HG02938 (cell line): ENCODE measurements at regions not wholly inside any gene's neighbourhood (a gene's known extent, or its start where the extent isn't known, plus 50 kb on each side); places are given as distances from the start of the nearest gene placed in this dataset.
"Not testable (repeated sequence)": the region's sequence is repeated elsewhere in the genome, so short reads cannot be mapped to it uniquely, and the experiment has no call there.

Experiments
- ATAC-seq: cut with Tn5 transposase; IDR thresholded peaks from one replicate; pipeline ENCODE4 v1.9.1; 2021; ENCODE audit warnings: mild to moderate bottlenecking, moderate library complexity; ENCODE audit not compliant: unreplicated experiment

DNA sequence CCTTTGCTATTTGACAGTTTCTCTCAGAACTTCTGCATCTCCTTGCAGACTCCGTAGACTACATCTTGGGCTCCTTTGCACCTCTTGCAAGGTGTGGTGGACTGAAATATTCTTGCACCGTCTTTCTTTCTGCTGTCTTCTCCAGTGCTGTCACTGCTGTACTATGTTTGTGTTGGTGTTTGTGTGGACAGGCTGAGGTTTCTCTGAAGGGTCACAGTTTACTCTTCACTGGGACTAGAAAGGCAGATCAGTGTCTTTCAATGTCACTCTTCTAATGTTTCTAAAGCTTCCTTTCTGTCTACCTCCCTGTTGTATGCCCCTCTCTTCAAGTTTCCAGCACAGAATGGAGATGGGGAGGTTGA lies 410.0 kb upstream of the CD180 start:
- no peak for ATAC-seq

DNA sequence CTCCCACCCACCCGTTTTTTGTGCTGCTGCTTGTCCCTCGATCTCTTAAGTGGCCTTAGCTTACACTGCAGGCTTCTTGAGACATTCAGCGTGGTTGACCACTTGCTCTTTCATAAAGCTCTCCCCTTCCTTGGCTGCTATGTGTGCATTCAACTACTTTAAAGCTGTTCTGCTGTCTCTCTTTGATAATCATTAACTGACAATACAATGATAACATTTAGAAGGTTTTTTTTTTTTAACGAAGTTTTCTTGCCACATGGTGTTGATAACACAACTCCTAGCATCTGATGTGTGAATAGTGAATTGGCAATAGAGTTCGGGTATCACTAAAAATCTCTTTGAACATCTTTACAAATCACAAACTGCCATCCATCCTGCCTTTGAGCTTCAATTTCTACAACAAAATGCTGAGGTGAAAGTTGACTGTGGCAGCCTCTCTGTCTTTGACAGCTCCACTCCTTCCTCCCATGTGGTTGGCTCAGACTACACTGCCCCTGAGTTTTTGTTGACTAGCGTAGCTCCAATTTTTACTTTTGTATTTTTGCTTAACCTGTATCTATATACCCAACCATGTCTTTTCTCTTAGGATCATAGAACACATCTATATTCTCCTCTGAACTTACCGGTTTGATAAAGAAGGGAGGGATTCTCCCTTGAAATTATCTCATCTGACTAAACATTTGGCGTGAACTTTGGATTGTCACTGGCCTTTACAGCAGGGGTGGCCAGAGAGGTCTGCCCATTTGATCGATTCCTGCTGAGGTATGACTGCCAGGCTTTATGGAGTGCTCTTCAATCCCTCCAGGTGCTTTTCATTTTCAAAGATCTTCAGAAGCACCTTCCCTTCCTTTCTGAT lies 409.4 kb upstream of the CD180 start:
- no peak for ATAC-seq

DNA sequence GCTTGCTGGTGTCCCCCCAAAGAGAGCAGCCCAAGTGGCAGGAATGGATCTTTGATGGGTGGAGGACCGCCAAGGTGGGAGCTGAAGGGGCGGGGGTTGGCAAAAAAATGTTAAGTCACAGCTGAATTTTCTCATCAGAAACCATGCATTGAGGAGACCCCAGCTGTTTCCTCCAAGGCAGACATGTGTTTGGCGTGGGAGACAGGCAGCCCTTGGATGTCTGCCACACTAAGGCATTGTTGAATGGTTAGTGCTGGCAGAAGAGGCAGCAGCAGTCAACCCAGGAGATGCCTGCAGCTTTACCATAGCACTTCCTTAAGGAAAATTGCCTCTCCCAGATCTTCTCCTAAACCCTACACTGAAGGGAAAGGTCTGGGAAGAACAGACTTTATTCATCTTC lies 394.9 kb upstream of the CD180 start:
- no peak for ATAC-seq

DNA sequence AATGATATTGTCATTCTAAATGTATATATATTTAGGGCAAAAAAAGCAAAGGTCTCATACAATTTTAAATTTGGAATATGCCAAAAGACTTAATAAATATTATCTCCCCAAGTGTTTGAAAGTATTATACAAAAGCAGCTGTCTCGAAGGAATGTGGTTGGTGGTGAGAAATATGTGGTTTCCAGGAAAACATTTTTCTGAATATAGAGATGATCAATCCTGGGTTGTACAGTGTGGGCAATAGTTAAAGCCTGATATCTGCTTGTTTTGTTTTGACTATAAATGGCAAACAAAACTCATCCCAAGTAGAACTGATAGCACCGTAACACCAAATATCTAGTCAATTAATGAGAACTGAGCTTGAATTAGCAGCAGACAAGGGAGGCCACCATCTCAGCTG lies 391.8 kb upstream of the CD180 start:
- no peak for ATAC-seq

DNA sequence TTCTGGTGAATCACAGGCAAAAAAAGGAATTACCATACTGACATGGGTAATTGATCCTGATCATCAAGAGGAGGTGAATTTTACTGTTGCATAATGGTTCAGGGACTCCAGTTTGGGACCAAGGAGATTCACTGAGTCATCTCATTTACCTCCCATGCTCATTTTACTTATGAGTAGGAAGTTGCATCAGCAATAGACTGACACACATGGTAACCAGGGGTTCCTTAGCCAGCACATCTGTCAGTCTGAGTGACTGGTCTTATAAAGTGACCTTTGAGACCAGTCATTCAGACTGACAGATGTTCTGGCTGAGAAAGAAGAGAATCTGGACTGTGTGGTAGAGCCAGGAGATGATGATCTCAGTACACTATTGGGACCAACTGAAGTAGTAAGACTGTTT lies 384.6 kb upstream of the CD180 start:
- ATAC-seq: no peak

DNA sequence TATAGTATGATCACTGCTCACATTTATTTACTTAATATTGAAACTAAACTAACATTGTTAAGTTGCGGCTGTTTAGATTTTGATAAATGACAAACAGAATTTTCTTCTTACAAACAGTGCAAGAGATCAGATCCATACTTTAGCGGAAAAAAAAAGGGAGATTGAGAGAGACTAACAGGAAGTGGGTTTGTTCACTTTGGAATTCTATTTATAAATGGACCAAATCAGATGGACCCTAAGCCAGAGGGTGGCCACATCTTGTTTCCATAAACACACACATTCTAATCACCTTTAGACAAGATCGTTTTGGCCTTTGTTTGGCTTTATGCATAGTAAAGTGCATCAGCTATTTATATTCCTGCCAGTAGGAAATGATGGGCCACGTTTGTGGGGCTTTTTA lies 381.4 kb upstream of the CD180 start:
- ATAC-seq: no peak

DNA sequence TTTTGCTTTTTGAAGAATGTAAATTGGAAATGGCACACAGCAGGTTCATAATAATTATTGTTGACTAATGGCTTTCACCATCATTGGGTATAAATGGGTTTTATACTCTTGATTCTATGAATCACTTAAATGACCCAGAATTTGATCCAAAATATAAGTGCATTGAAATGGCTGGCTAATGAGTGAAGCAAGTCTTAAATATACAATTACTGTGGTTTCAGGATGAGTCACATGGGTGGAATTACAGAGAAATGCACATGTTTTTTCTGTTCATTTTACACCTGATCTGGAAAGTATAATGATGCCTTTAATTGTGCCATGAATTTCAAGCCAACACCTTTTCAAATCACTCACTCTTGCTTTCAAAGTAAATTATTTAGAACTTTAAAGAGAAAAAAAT lies 380.8 kb upstream of the CD180 start:
- ATAC-seq: no peak

DNA sequence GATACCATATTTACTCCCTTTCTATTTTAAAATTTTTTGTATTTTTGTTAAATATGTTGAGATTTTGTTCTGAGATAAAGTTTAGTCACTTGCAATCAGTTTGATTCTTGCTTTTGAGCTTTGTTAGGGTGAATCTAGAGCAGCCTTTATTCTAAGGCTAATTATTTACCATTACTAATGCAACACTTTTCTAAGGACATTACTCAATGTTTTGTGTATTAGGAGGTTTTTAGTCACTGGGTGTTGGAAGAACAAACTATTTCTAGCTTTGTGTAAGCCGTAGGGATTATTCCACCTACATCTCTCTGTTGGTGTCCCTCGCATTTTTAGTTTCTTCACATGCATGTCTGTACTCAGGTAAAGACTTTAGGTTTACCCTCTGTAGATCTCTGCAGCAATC lies 379.5 kb upstream of the CD180 start:
- no peak for ATAC-seq

DNA sequence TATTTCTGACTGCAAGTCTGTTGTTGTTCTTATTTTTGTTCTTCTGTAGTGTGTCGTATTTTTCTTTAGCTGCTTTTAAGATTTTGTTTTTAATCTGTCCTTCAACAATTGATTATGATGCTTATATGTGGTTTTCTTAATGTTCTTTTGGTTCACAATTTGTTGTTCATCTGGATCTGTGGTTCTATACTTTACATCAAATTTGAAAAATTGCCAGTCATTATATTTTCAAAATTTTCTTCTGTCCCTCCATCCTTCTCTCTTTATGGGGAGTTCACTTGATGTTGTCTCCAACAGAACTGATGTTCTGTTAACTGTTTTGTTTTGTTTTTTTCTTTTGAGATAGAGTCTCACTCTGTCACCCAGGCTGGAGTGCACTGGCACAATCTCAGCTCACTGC lies 378.5 kb upstream of the CD180 start:
- no peak for ATAC-seq

DNA sequence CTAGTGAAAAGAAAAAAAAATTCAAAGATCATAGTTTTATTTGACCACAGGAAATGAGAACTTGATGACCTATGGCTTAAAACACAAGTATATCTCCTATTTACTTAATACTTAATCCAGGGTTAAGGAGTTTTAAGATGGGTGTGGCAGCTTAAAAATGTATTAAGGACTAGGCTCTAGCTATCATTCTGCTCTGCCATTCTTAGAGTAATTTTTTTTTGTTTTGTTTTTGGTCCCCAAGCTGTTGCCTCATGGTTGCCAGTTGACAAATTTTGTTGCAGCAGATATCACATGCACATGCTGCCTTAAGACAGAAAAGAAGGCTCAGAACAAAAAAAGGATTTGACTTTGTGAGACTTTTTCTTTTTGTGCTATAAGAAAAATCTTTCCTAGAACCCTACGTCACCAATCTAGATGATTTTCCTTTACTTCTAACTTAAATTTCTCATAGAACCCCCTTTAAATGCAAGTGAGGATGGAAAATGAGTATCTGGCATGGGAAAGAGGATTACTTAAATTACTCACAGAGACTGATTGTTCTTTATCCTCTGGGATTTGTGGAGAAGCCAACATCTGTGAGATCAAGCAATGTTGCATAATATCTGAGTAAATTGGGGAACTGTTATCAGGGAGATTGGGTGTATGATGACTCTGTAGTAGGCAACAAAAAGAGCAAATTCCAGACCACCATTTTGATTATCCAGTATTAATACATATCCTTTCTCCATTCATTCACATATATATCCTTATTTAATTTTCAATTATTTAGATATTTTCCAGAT lies 364.7 kb upstream of the CD180 start:
- no peak for ATAC-seq

DNA sequence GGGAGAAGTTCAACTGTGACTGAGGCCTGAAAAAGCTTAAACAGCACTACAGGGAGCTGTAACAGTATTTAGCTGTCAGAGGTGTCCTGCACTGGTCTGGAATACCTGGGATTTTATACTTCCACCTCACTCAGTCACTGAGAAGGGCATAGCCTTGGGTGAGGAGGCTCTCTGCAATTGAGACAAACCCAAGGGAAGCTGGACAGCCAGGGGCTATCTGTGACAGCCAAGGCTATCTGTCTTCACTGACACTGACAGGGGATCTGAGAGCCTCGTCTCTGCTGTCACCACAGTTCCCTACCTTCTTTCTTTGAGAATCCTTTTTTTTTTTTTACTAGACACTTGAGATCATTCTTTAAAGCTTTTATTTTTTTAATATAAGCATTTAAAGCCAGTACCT lies 356.2 kb upstream of the CD180 start:
- no peak for ATAC-seq

DNA sequence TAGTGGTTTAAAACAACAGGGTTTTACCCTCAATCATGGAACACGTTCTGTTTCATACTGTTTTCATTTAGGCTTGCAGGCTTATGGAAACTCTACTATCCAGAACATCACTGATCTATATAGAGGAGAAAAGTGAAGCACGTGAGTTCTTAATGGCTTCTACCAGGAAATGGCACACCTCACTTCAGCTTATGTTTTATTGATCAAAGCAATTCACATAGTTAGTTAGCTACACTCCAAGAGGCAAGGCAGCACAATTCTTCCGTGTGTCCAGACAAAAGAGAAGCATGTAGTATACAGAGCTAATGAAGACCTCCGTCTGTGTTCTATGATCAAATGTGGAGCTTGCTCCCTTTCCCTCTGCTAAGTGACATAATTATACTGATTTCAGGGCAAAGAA lies 353.3 kb upstream of the CD180 start:
- no peak for ATAC-seq

DNA sequence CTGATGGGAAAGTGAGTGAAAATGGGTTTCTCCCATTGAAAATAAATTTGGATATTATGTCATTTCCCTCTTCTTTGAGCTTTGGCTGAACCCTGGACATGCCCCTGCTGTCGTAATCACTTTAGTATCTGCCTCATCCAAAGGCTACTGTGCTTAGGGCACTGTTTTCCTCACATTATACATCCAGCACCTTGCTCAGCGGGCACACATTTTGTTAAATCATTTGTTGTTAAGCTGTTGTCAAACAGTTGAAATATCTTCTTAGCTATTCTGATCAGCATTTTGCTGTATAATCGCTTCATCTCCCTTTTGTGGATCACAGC lies 352.7 kb upstream of the CD180 start:
- no peak for ATAC-seq

DNA sequence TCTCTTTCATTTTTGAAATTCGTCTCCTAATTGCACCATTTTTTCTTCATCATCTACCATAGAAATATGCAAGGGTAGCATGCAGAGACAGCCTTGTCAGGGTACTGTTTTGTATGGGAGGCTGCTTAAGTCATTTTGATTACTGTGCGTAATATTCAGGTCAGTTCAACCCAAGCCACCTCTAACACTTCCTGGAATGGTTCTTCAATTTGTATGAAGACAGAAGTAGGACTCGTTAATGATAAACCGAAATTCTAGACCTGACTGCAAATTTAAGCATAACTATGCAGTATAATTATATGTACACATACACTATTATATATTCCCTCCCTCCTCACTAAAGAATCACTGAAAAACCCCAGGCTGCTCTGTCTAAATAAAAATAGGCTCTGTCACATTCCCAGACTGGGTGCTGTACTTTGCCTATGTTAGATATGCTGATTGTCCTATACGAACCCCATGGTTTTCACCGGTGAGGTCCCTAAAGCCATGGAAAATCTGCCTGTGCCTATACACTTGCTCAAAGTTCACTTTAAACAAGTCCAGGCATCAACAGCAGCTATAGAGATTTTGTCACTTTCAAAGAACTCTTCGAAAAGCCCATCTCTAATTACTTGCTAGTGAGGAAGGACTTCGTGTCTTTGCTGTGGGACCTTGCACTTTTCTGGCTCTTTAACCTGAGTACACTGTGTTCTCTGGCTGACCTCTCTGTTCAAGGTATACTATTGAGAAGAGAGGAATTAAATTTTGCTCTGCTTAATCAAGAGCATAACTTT lies 352.1 kb upstream of the CD180 start:
- ATAC-seq: no peak

DNA sequence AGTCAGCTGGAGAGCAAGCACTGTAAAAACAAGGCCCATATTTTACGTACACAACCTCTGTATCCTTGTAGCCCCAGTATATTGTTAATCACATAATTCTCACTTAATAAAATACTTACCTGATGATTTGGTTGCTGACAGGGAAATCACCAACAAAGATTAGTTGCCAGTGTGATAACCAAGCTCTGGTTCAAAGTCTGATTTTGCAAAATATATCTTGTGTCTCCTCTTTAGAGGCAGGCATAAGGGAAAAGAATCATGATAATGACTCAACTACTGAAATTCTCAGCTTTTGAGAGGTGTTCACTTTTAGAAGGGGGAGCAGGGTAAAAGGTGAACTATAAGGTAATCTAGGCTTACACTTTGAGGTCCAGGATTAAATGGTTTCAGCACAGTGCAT lies 351.1 kb upstream of the CD180 start:
- no peak for ATAC-seq

DNA sequence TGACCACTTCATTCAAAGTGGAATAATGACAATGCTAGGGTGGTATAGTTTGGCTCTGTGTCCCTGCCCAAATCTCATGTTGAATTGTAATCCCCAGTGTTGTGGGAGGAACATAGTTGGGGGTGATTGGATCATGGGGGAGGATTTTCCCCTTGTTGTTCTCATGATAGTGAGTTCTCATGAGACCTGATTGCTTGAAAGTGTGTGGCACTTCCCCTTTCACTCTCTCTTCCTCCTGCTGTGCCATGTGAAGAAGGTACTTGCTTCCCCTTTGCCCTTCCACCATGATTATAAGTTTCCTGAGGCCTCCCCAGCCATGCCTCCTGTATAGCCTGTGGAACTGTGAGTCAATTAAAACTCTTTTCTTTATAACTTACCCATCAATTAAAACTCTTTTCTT lies 348.3 kb upstream of the CD180 start:
- ATAC-seq: not testable (repeated sequence)

DNA sequence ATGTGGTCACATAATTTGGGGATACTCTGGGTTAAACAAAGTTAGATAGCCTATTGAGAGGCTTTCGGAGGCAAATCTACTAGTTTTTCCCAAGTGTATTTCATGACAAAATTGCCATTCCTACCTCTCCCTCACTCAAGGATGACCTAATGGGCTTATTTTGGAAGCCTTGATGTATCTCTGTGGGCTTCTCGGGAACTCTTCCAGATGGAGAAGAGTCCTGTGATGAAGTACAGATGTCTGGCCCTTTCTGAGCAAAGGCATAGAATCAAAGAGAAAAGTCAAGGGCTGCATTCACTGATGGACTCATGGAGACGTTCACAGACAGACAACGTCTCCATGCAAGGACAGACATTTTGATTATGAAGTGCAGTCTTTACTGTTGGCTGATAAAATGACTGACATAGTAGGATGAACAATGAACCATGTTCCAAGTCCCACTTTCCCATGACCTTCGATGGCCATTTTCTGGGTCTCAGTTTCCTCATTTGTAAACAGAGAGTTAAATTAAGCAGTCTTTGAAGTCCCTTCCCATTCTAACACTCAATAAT lies 347.2 kb upstream of the CD180 start:
- ATAC-seq: no peak

DNA sequence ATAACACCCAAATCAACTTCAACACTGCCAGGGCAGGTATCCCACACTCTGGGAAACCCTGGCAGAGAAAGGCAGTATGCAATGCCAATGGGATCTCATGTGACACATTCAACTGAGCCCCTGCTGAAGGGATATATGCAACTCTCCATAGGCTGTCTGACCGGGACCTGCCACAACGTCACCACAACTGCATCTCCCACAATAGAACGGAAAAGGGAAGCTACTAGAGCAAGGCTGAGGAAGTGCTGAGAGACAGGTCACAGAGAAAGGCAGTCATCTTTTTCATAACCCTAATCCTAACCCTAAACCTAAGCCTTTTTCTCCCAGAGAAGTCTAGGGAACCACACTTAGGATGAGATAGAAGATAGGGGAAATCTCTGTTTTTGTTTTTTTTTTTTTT lies 345.9 kb upstream of the CD180 start:
- no peak for ATAC-seq

DNA sequence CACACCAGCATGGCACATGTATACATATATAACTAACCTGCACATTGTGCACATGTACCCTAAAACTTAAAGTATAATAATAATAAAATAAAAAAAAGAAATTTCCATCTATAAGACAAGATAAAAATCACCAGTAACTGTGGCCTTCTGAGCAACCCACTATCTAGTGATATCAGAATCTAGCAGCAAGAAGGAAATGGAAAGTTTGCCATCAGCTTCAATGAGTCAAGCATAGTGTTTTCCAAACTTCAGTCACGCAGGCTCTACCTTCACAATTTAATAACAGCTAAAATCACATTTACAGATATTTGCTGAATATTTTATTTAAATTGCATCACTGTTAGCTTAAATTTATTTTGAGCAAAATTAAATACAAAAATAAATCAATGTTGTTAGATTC lies 345.3 kb upstream of the CD180 start:
- no peak for ATAC-seq

DNA sequence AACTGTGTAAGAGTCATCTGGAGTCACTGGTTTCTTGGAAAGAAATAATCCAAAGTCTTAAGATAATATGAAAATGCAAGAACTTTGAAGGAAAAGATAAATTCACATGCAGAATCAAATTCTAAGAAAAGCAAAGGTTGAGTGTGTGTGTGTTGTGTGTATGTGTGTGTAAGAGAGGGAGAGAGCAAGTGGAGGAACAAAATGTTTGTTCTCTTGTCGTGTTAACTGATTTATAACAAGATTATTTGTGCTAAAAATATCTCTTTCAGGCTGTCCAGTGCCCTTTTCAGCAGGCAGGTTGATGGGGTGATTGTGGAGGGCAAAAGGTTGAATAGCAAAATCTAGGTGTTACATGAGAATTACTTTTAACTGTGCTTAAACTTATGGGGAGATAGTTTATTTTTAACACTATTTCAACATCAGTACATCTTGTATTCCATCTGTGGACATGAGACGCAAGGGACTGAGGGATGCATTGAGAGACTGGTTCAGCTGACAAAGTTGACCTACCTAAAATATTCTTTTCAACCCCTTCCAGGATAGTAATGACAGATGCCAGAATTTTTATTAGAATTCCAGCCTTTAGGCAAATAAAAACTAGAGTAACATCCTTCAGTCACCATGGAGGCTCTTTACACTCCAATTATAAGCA lies 342.4 kb upstream of the CD180 start:
- no peak for ATAC-seq
